IMR-90 (cell line): ENCODE measurements at regions not wholly inside any gene's neighbourhood (a gene's known extent, or its start where the extent isn't known, plus 50 kb on each side); places are given as distances from the start of the nearest gene placed in this dataset.

Experiments used
- BHLHE40 ChIP-seq: fragments of 150-350 bp; IDR thresholded peaks from 2 replicates; pipeline ENCODE4 v1.6.1; 2016; ENCODE audit warnings: mild to moderate bottlenecking, low read depth, low read length
- CEBPB ChIP-seq: IDR thresholded peaks from 2 replicates; pipeline ENCODE4 v1.6.1; 2012; ENCODE audit warnings: low read depth, low read length, improper control_type of control experiment
- CTCF ChIP-seq: conservative IDR thresholded peaks from 2 replicates; pipeline ENCODE4 v1.5.1; 2012; ENCODE audit warnings: mild to moderate bottlenecking, low read depth, low read length, improper control_type of control experiment
- FOS ChIP-seq: fragments of 150-350 bp; IDR thresholded peaks from 2 replicates; pipeline ENCODE4 v1.6.1; 2016; ENCODE audit warnings: low read depth, low read length
- MAFK ChIP-seq: IDR thresholded peaks from 2 replicates; pipeline ENCODE4 v1.6.1; 2012; ENCODE audit warnings: low read depth, low read length, improper control_type of control experiment
- MAZ ChIP-seq: IDR thresholded peaks from 2 replicates; pipeline ENCODE4 v1.6.1; 2012; ENCODE audit warnings: low read depth, mild to moderate bottlenecking, low read length, improper control_type of control experiment, moderate library complexity, borderline replicate concordance
- MXI1 ChIP-seq: IDR thresholded peaks from 2 replicates; pipeline ENCODE4 v1.6.1; 2012; ENCODE audit warnings: low read depth, mild to moderate bottlenecking, low read length, moderate library complexity, borderline replicate concordance
- NFE2L2 ChIP-seq: fragments of 150-350 bp; IDR thresholded peaks from 2 replicates; pipeline ENCODE4 v1.6.1; 2016; ENCODE audit warnings: low read depth, mild to moderate bottlenecking, low read length
- POLR2A ChIP-seq: IDR thresholded peaks from 2 replicates; pipeline ENCODE4 v1.6.1; 2012; ENCODE audit warnings: mild to moderate bottlenecking, low read depth, low read length
- RAD21 ChIP-seq: IDR thresholded peaks from 2 replicates; pipeline ENCODE4 v1.6.1; 2012; ENCODE audit warnings: low read length, improper control_type of control experiment
- RCOR1 ChIP-seq: IDR thresholded peaks from 2 replicates; pipeline ENCODE4 v1.6.1; 2012; ENCODE audit warnings: mild to moderate bottlenecking, low read length, improper control_type of control experiment; ENCODE audit not compliant: insufficient replicate concordance
- RFX5 ChIP-seq: IDR thresholded peaks from 2 replicates; pipeline ENCODE4 v1.8.0; 2012; ENCODE audit warnings: low read depth, mild to moderate bottlenecking, low read length, moderate library complexity
- SMC3 ChIP-seq: fragments of 150-350 bp; IDR thresholded peaks from 2 replicates; pipeline ENCODE4 v1.6.1; 2016; ENCODE audit warnings: low read depth, mild to moderate bottlenecking, antibody characterized with exemption, low read length, moderate library complexity
- USF2 ChIP-seq: fragments of 150-350 bp; IDR thresholded peaks from 2 replicates; pipeline ENCODE4 v1.6.1; 2017; ENCODE audit warnings: mild to moderate bottlenecking, antibody characterized with exemption, low read length, low read depth

- TF ChIP-seq BHLHE40 (no peak), CTCF (no peak), RFX5 (no peak), POLR2A (no peak), MXI1 (no peak), CEBPB (no peak), RAD21 (no peak), FOS (no peak), USF2 (no peak), MAZ (no peak), RCOR1 (no peak), MAFK (no peak), NFE2L2 (no peak), SMC3 (no peak)
These were observed 677.1 kb upstream of the NR2F2 start for GRCh38 chr15:95653361-95653805.
